ENCODE measurements at regions not wholly inside any gene's neighbourhood (a gene's known extent, or its start where the extent isn't known, plus 50 kb on each side); places are given as distances from the start of the nearest gene placed in this dataset.

DNA sequence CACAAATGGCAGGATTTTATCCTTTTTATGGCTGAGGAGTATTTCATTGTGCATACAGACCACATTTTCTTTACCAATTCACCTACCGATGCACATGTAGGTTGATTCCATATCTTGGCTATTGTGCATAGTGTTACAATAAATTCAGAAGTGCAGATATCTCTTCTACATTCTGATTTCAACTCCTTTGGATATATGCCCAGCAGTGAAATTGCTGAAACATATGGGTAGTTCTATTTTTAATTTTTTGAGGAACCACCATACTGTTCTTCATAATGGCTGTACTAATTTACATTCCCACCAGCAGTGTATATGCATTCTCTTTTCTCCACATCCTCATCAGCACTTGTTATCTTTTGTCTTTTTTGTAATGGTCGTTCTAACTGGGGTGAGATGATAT, 1290.3 kb downstream of the XPNPEP1 start:
- no peak for TF ChIP-seq RAD21 (IDR thresholded peaks at IDR 0.05; ENCODE audit: low read depth)
- TF ChIP-seq, protein P1, sequence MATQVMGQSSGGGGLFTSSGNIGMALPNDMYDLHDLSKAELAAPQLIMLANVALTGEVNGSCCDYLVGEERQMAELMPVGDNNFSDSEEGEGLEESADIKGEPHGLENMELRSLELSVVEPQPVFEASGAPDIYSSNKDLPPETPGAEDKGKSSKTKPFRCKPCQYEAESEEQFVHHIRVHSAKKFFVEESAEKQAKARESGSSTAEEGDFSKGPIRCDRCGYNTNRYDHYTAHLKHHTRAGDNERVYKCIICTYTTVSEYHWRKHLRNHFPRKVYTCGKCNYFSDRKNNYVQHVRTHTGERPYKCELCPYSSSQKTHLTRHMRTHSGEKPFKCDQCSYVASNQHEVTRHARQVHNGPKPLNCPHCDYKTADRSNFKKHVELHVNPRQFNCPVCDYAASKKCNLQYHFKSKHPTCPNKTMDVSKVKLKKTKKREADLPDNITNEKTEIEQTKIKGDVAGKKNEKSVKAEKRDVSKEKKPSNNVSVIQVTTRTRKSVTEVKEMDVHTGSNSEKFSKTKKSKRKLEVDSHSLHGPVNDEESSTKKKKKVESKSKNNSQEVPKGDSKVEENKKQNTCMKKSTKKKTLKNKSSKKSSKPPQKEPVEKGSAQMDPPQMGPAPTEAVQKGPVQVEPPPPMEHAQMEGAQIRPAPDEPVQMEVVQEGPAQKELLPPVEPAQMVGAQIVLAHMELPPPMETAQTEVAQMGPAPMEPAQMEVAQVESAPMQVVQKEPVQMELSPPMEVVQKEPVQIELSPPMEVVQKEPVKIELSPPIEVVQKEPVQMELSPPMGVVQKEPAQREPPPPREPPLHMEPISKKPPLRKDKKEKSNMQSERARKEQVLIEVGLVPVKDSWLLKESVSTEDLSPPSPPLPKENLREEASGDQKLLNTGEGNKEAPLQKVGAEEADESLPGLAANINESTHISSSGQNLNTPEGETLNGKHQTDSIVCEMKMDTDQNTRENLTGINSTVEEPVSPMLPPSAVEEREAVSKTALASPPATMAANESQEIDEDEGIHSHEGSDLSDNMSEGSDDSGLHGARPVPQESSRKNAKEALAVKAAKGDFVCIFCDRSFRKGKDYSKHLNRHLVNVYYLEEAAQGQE (IDR thresholded peaks at IDR 0.05; ENCODE audit: low read depth) = no peak

Data from Ishikawa (cell line).